Liver (tissue), 3 donors: ENCODE measurements at regions not wholly inside any gene's neighbourhood (a gene's known extent, or its start where the extent isn't known, plus 50 kb on each side); places are given as distances from the start of the nearest gene placed in this dataset.

ENCODE experiments used
- SP1 ChIP-seq: IDR thresholded peaks from 2 replicates; pipeline ENCODE4 v1.6.1; 2018; ENCODE audit warnings: antibody characterized with exemption, mild to moderate bottlenecking
- TAF1 ChIP-seq: conservative IDR thresholded peaks from 2 replicates; pipeline ENCODE4 v1.6.1; 2016; ENCODE audit warnings: antibody characterized with exemption, mild to moderate bottlenecking
- YY1 ChIP-seq: IDR thresholded peaks from 2 replicates; pipeline ENCODE4 v1.6.1; 2016; ENCODE audit warnings: antibody characterized with exemption, mild to moderate bottlenecking
- TF ChIP-seq, protein P1 (sequence below): fragments of 150-350 bp; IDR thresholded peaks from 2 replicates; pipeline ENCODE4 v1.5.1; 2017; ENCODE audit warnings: improper control_type of control experiment, low read depth, low read length; ENCODE audit not compliant: missing input control
- TF ChIP-seq, protein P2 (sequence below): IDR thresholded peaks from 2 replicates; pipeline ENCODE4 v1.6.1; 2016; ENCODE audit warnings: antibody characterized with exemption
- TF ChIP-seq, protein P3 (sequence below): IDR thresholded peaks from 2 replicates; pipeline ENCODE4 v1.6.1; 2016; ENCODE audit warnings: antibody characterized with exemption
- TF ChIP-seq, protein P4 (sequence below): IDR thresholded peaks from 2 replicates; pipeline ENCODE4 v1.6.1; 2016; ENCODE audit warnings: antibody characterized with exemption
- TF ChIP-seq, protein P5 (sequence below): IDR thresholded peaks from 2 replicates; pipeline ENCODE4 v1.6.1; 2016; ENCODE audit warnings: antibody characterized with exemption, mild to moderate bottlenecking
- donor health status: healthy.
- donor health status: healthy.

DNA sequence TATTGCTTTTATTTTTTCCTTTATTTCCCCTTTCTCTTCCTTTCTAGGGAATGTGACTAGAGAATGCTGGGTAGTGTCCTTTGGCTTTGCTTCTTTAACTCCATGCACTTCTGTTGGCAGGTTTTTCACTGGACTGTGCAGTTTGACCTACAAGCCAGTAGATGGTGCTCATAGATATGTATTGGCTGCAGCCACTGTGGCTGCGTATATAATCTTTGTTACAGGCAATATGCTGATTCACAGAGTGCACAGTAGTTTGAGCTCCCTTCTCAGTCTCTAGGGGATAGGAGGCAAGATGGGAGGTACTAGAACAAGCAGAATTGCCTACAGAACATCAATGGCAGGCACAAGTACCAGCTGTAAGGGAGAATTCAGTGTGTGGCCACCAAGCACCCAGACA, 503.5 kb downstream of the LRFN5 start:
- no peak for TF ChIP-seq YY1
- TF ChIP-seq, protein P1, sequence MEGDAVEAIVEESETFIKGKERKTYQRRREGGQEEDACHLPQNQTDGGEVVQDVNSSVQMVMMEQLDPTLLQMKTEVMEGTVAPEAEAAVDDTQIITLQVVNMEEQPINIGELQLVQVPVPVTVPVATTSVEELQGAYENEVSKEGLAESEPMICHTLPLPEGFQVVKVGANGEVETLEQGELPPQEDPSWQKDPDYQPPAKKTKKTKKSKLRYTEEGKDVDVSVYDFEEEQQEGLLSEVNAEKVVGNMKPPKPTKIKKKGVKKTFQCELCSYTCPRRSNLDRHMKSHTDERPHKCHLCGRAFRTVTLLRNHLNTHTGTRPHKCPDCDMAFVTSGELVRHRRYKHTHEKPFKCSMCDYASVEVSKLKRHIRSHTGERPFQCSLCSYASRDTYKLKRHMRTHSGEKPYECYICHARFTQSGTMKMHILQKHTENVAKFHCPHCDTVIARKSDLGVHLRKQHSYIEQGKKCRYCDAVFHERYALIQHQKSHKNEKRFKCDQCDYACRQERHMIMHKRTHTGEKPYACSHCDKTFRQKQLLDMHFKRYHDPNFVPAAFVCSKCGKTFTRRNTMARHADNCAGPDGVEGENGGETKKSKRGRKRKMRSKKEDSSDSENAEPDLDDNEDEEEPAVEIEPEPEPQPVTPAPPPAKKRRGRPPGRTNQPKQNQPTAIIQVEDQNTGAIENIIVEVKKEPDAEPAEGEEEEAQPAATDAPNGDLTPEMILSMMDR = peak; percentile 16
- TF ChIP-seq, protein P2, sequence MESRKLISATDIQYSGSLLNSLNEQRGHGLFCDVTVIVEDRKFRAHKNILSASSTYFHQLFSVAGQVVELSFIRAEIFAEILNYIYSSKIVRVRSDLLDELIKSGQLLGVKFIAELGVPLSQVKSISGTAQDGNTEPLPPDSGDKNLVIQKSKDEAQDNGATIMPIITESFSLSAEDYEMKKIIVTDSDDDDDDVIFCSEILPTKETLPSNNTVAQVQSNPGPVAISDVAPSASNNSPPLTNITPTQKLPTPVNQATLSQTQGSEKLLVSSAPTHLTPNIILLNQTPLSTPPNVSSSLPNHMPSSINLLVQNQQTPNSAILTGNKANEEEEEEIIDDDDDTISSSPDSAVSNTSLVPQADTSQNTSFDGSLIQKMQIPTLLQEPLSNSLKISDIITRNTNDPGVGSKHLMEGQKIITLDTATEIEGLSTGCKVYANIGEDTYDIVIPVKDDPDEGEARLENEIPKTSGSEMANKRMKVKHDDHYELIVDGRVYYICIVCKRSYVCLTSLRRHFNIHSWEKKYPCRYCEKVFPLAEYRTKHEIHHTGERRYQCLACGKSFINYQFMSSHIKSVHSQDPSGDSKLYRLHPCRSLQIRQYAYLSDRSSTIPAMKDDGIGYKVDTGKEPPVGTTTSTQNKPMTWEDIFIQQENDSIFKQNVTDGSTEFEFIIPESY = no peak
- TF ChIP-seq, protein P3, sequence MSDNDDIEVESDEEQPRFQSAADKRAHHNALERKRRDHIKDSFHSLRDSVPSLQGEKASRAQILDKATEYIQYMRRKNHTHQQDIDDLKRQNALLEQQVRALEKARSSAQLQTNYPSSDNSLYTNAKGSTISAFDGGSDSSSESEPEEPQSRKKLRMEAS = no peak
- TF ChIP-seq TAF1 = no peak
- TF ChIP-seq SP1 = no peak
- TF ChIP-seq, protein P4, sequence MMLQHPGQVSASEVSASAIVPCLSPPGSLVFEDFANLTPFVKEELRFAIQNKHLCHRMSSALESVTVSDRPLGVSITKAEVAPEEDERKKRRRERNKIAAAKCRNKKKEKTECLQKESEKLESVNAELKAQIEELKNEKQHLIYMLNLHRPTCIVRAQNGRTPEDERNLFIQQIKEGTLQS = no peak
- TF ChIP-seq, protein P5, sequence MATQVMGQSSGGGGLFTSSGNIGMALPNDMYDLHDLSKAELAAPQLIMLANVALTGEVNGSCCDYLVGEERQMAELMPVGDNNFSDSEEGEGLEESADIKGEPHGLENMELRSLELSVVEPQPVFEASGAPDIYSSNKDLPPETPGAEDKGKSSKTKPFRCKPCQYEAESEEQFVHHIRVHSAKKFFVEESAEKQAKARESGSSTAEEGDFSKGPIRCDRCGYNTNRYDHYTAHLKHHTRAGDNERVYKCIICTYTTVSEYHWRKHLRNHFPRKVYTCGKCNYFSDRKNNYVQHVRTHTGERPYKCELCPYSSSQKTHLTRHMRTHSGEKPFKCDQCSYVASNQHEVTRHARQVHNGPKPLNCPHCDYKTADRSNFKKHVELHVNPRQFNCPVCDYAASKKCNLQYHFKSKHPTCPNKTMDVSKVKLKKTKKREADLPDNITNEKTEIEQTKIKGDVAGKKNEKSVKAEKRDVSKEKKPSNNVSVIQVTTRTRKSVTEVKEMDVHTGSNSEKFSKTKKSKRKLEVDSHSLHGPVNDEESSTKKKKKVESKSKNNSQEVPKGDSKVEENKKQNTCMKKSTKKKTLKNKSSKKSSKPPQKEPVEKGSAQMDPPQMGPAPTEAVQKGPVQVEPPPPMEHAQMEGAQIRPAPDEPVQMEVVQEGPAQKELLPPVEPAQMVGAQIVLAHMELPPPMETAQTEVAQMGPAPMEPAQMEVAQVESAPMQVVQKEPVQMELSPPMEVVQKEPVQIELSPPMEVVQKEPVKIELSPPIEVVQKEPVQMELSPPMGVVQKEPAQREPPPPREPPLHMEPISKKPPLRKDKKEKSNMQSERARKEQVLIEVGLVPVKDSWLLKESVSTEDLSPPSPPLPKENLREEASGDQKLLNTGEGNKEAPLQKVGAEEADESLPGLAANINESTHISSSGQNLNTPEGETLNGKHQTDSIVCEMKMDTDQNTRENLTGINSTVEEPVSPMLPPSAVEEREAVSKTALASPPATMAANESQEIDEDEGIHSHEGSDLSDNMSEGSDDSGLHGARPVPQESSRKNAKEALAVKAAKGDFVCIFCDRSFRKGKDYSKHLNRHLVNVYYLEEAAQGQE = no peak
